BJ (cell line): ENCODE measurements at regions not wholly inside any gene's neighbourhood (a gene's known extent, or its start where the extent isn't known, plus 50 kb on each side); places are given as distances from the start of the nearest gene placed in this dataset.

Experiments
- CTCF ChIA-PET: fragments of 350-600 bp; formaldehyde crosslinking; extraction: SDS; loops from one replicate; lab custom pipeline; 2021; ENCODE audit warnings: antibody characterized with exemption, inconsistent platforms; lab: Yijun Ruan, JAX
- POLR2A ChIA-PET: fragments of 300-600 bp; sonication (Branson Sonifier 250); formaldehyde crosslinking; extraction: SDS; loops from one replicate; lab custom pipeline; 2021; ENCODE audit warnings: antibody characterized with exemption; lab: Charles Lee
- DNase-seq: peaks from one replicate; pipeline ENCODE4 v3.0.0-alpha.2; 2011; ENCODE audit warnings: low read depth
- H3K27me3 ChIP-seq: 2 replicates; pipeline ENCODE4 v1.6.0; 2011; ENCODE audit warnings: low read length; ENCODE audit not compliant: control insufficient read depth, insufficient read depth
- H3K36me3 ChIP-seq: 2 replicates; pipeline ENCODE4 v1.5.1; 2011; ENCODE audit warnings: low read length; ENCODE audit not compliant: control insufficient read depth, insufficient read depth
- H3K4me3 ChIP-seq: 2 replicates; pipeline ENCODE4 v1.5.1; 2011; ENCODE audit warnings: low read depth, mild to moderate bottlenecking, control low read depth, low read length
- TF ChIP-seq, protein P1 (sequence below): IDR thresholded peaks from 2 replicates; pipeline ENCODE4 v1.5.1; 2011; ENCODE audit warnings: low read depth, mild to moderate bottlenecking, control low read depth, inconsistent platforms, low read length, moderate library complexity; ENCODE audit not compliant: insufficient read depth

DNA sequence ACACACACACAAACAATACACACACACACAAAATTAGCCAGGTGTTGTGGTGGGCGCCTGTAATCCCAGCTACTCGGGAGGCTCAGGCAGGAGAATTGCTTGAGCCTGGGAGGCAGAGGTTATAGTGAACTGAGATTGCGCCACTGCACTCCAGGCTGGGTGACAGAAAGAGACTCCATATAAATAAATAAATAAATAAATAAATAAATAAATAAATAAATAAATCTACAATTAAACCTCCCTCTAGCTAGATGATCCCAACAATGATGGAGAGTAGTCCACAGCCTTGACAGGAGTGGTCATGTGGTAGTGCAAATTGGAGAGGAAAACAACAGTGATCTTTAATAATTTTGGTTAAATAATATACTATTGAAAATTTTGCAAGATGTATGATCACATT, 1739.0 kb upstream of the C9orf72 start:
- CTCF ChIA-PET = no interaction called here
- Histone ChIP-seq H3K27me3 (no peaks in the 10 kb centered on the region), H3K36me3 (no peaks in the 10 kb centered on the region), H3K4me3 (no peak overlapping the region)
- TF ChIP-seq, protein P1, sequence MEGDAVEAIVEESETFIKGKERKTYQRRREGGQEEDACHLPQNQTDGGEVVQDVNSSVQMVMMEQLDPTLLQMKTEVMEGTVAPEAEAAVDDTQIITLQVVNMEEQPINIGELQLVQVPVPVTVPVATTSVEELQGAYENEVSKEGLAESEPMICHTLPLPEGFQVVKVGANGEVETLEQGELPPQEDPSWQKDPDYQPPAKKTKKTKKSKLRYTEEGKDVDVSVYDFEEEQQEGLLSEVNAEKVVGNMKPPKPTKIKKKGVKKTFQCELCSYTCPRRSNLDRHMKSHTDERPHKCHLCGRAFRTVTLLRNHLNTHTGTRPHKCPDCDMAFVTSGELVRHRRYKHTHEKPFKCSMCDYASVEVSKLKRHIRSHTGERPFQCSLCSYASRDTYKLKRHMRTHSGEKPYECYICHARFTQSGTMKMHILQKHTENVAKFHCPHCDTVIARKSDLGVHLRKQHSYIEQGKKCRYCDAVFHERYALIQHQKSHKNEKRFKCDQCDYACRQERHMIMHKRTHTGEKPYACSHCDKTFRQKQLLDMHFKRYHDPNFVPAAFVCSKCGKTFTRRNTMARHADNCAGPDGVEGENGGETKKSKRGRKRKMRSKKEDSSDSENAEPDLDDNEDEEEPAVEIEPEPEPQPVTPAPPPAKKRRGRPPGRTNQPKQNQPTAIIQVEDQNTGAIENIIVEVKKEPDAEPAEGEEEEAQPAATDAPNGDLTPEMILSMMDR = no peak
- DNase-seq = no peak
- POLR2A ChIA-PET = no interaction called here

- no peak for DNase-seq
- CTCF ChIA-PET = no interaction called here
- no peaks in the 10 kb centered on the region for H3K36me3 ChIP-seq
- TF ChIP-seq, protein P1 = no peak
- POLR2A ChIA-PET = no interaction called here
- no peak overlapping the region for H3K4me3 ChIP-seq
- H3K27me3 ChIP-seq = no peaks in the 10 kb centered on the region
Observed at GRCh38 chr9:29319736-29320513, 1746.6 kb upstream of the C9orf72 start.

GRCh38 chr9:29322240-29322639, 1749.0 kb upstream of the C9orf72 start:
- ChIA-PET POLR2A (no interaction called here), CTCF (no interaction called here)
- Histone ChIP-seq H3K4me3 (no peak overlapping the region), H3K36me3 (no peaks in the 10 kb centered on the region), H3K27me3 (no peaks in the 10 kb centered on the region)
- TF ChIP-seq, protein P1 = no peak
- no peak for DNase-seq

DNA sequence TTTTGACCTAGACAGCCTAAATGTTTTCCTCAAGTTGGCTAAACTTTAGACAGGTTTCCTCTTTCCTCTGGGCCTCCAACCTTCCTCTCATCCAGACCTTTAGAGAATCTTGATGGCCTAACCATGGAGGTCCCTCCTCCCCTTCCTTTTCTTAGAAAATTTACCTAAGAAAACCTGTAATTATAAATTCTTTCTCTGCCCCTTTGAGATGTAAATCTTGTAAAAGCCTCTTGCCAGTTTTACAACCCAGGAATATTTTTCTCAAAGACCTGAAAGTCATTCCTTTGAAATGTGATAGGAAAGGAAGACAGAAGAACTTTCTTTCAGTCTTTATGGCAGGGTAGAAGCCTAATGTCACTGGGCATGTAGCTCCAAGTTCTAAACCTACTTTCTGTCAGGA, 1752.6 kb upstream of the C9orf72 start:
- no peak for DNase-seq
- CTCF ChIA-PET = no interaction called here
- Histone ChIP-seq H3K36me3 (no peaks in the 10 kb centered on the region), H3K4me3 (no peak overlapping the region), H3K27me3 (no peaks in the 10 kb centered on the region)
- POLR2A ChIA-PET = no interaction called here
- TF ChIP-seq, protein P1 = no peak

GRCh38 chr9:29332789-29333188, 1759.5 kb upstream of the C9orf72 start:
- POLR2A ChIA-PET = no interaction called here
- DNase-seq = no peak
- no peaks in the 10 kb centered on the region for H3K27me3 ChIP-seq
- H3K4me3 ChIP-seq = no peak overlapping the region
- CTCF ChIA-PET = no interaction called here
- TF ChIP-seq, protein P1 = no peak
- H3K36me3 ChIP-seq = no peaks in the 10 kb centered on the region
